Mesendoderm (in vitro differentiated cells): ENCODE measurements at regions not wholly inside any gene's neighbourhood (a gene's known extent, or its start where the extent isn't known, plus 50 kb on each side); places are given as distances from the start of the nearest gene placed in this dataset.

Experiments used
- DNase-seq: peaks from one replicate; pipeline ENCODE4 v3.0.0; 2013
- H2AK5ac ChIP-seq: 2 replicates; pipeline ENCODE4 v1.6.1; 2013; ENCODE audit warnings: low read length, inconsistent platforms
- H2BK120ac ChIP-seq: 2 replicates; pipeline ENCODE4 v1.6.1; 2013; ENCODE audit warnings: low read depth, mild to moderate bottlenecking, low read length, moderate library complexity, mixed read lengths
- H2BK15ac ChIP-seq: replicated peaks from 2 replicates; pipeline ENCODE4 v1.6.1; 2013; ENCODE audit warnings: low read depth, mild to moderate bottlenecking, moderate library complexity
- H2BK5ac ChIP-seq: 2 replicates; pipeline ENCODE4 v1.6.1; 2013; ENCODE audit warnings: low read length, inconsistent platforms
- H3K18ac ChIP-seq: 2 replicates; pipeline ENCODE4 v1.6.1; 2013; ENCODE audit warnings: mild to moderate bottlenecking, low read length, mixed read lengths
- H3K23ac ChIP-seq: one replicate; pipeline ENCODE4 v1.6.1; 2013; ENCODE audit warnings: low read length
- H3K27ac ChIP-seq: 2 replicates; pipeline ENCODE4 v1.5.1; 2013; ENCODE audit warnings: low read depth, mild to moderate bottlenecking, inconsistent platforms, low read length, moderate library complexity
- H3K27me3 ChIP-seq: 2 replicates; pipeline ENCODE4 v1.6.1; 2013; ENCODE audit warnings: low read length, control low read depth, mild to moderate bottlenecking, inconsistent platforms; ENCODE audit not compliant: insufficient read depth, poor library complexity
- H3K36me3 ChIP-seq: 2 replicates; pipeline ENCODE4 v1.6.1; 2013; ENCODE audit warnings: low read length, inconsistent platforms; ENCODE audit not compliant: control insufficient read depth, insufficient read depth
- H3K4ac ChIP-seq: one replicate; pipeline ENCODE4 v1.6.1; 2013; ENCODE audit warnings: low read depth, mild to moderate bottlenecking, low read length, moderate library complexity
- H3K4me1 ChIP-seq: 2 replicates; pipeline ENCODE4 v1.6.1; 2013; ENCODE audit warnings: low read depth, low read length, inconsistent platforms; ENCODE audit not compliant: control insufficient read depth
- H3K4me2 ChIP-seq: 2 replicates; pipeline ENCODE4 v1.6.1; 2013; ENCODE audit warnings: low read length
- H3K4me3 ChIP-seq: 2 replicates; pipeline ENCODE4 v1.5.1; 2013; ENCODE audit warnings: mild to moderate bottlenecking, low read length
- H3K56ac ChIP-seq: one replicate; pipeline ENCODE4 v1.6.1; 2013; ENCODE audit warnings: low read length
- H3K79me1 ChIP-seq: 2 replicates; pipeline ENCODE4 v1.6.1; 2013; ENCODE audit warnings: low read length, inconsistent platforms
- H3K79me2 ChIP-seq: 2 replicates; pipeline ENCODE4 v1.6.1; 2013; ENCODE audit warnings: mild to moderate bottlenecking, low read length; ENCODE audit not compliant: control insufficient read depth, insufficient read depth
- H3K9ac ChIP-seq: 2 replicates; pipeline ENCODE4 v1.6.1; 2013; ENCODE audit warnings: low read length, inconsistent platforms
- H4K5ac ChIP-seq: one replicate; pipeline ENCODE4 v1.6.1; 2013; ENCODE audit warnings: low read length
- H4K8ac ChIP-seq: one replicate; pipeline ENCODE4 v1.6.1; 2013; ENCODE audit warnings: low read depth, mild to moderate bottlenecking, control low read depth, low read length, moderate library complexity
- WGBS: extraction: QIAGEN DNeasy Blood & Tissue Kit; methylation state at CpG from one replicate; pipeline ENCODE4 v1.1.7; 2013; ENCODE audit warnings: low lambda C conversion rate, missing lambda C conversion rate; ENCODE audit not compliant: insufficient coverage; ENCODE audit errors: extremely low coverage; 5-methylcytosine and 5-hydroxymethylcytosine counted together

- Histone ChIP-seq H4K8ac (no peak overlapping the region), H3K18ac (no peak overlapping the region), H3K79me2 (no peaks in the 10 kb centered on the region), H3K23ac (no peak overlapping the region), H3K36me3 (no peaks in the 10 kb centered on the region), H4K5ac (no peak overlapping the region), H3K4ac (no peak overlapping the region), H3K27ac (no peak overlapping the region), H3K79me1 (no peaks in the 10 kb centered on the region), H3K4me3 (no peak overlapping the region), H3K9ac (no peak overlapping the region), H2BK15ac (no peak overlapping the region), H3K4me1 (no peaks in the 10 kb centered on the region), H2AK5ac (no peak overlapping the region), H3K27me3 (no peaks in the 10 kb centered on the region), H3K4me2 (no peak overlapping the region), H2BK120ac (no peak overlapping the region), H3K56ac (no peak overlapping the region), H2BK5ac (no peak overlapping the region)
- no peak for DNase-seq
- no CpG with 5 or more reads among the region's 20 CpGs for WGBS
These were observed 206.8 kb upstream of the CADM1 start for GRCh38 chr11:115710980-115711379.

DNA sequence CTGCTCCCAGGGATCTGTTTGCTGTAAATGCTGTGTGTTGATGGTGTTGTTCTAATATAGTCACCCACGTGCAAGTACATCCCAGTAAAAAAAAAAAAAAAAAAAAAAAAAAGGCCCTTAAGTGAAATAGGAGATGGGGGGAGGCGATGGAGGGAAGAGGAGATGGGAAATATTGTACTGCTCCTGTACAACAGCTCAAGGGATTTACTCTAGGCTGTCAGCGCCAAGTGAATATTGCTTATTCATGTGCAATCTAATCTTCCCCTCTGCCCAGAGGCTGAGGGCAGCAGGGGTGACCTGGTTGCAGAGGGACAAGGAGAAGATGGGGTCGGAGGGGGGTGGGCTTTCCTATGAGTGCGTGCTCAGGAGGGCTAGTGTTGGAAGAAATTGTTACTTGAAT is 206.2 kb upstream of the CADM1 start:
- H3K4me2 ChIP-seq: no peak overlapping the region
- no peak overlapping the region for H2BK5ac ChIP-seq
- H3K27ac ChIP-seq: no peak overlapping the region
- no peaks in the 10 kb centered on the region for H3K4me1 ChIP-seq
- H3K18ac ChIP-seq: no peak overlapping the region
- H3K79me1 ChIP-seq: no peaks in the 10 kb centered on the region
- no peak overlapping the region for H2AK5ac ChIP-seq
- no peaks in the 10 kb centered on the region for H3K79me2 ChIP-seq
- no CpG with 5 or more reads among the region's 5 CpGs for WGBS
- H3K4me3 ChIP-seq: no peak overlapping the region
- H3K56ac ChIP-seq: no peak overlapping the region
- H4K5ac ChIP-seq: no peak overlapping the region
- no peak overlapping the region for H2BK15ac ChIP-seq
- H3K23ac ChIP-seq: no peak overlapping the region
- no peak overlapping the region for H4K8ac ChIP-seq
- no peak overlapping the region for H3K4ac ChIP-seq
- H3K27me3 ChIP-seq: no peaks in the 10 kb centered on the region
- H3K9ac ChIP-seq: no peak overlapping the region
- H2BK120ac ChIP-seq: no peak overlapping the region
- DNase-seq: no peak
- H3K36me3 ChIP-seq: no peaks in the 10 kb centered on the region

- Histone ChIP-seq H3K27me3 (no peaks in the 10 kb centered on the region), H3K36me3 (no peaks in the 10 kb centered on the region), H3K56ac (no peak overlapping the region), H3K18ac (no peak overlapping the region), H2BK5ac (no peak overlapping the region), H3K4me3 (no peak overlapping the region), H3K27ac (no peak overlapping the region), H3K4me1 (no peaks in the 10 kb centered on the region), H4K8ac (no peak overlapping the region), H2AK5ac (no peak overlapping the region), H2BK120ac (no peak overlapping the region), H3K79me1 (no peaks in the 10 kb centered on the region), H3K4me2 (no peak overlapping the region), H3K23ac (no peak overlapping the region), H3K79me2 (no peaks in the 10 kb centered on the region), H3K9ac (no peak overlapping the region), H3K4ac (no peak overlapping the region), H4K5ac (no peak overlapping the region), H2BK15ac (no peak overlapping the region)
- no peak for DNase-seq
- no CpG with 5 or more reads among the region's 8 CpGs for WGBS
These were observed 205.1 kb upstream of the CADM1 start for GRCh38 chr11:115709297-115709696.

DNA sequence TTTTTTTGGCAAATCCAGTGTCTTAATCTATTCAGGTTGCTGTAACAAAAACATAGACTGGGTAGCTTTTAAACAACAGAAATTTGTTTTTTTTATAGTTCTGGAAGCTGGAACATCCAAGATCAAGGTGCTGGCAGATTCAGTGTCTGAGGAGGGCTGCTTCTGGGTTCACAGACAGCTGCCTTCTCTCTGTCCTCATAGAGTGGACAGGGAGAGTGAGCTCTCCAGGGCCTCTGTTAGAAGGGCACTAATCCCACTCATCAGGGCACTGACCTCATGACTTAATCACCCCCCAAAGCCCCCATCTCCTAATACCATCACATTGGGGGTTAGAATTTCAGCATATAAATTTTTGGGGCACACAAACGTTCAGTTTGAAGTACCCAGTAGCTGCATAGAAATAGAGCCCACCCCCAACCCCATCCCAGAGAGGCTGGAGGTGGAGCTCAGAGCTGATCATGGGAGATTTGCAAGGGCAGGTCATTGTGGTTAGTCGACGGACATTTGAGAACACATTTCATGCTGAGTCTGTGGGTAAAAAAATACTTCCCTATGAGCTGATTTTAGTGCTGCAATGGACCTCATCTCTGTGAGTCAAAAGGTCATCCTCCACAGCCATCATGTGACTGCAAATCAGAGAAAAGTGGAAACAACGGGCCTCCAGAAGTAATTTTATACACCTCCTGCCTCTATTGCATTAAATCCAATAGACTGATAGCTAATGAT is 203.1 kb upstream of the CADM1 start:
- Histone ChIP-seq H3K4me3 (no peak overlapping the region), H2BK5ac (no peak overlapping the region), H3K4me1 (no peaks in the 10 kb centered on the region), H3K79me2 (no peaks in the 10 kb centered on the region), H2AK5ac (no peak overlapping the region), H2BK15ac (no peak overlapping the region), H3K79me1 (no peaks in the 10 kb centered on the region), H3K36me3 (no peaks in the 10 kb centered on the region), H2BK120ac (no peak overlapping the region), H3K9ac (no peak overlapping the region), H3K27ac (no peak overlapping the region), H4K5ac (no peak overlapping the region), H3K56ac (no peak overlapping the region), H3K27me3 (no peaks in the 10 kb centered on the region), H3K4me2 (no peak overlapping the region), H3K4ac (no peak overlapping the region), H4K8ac (no peak overlapping the region), H3K18ac (no peak overlapping the region), H3K23ac (no peak overlapping the region)
- WGBS: no CpG with 5 or more reads among the region's 4 CpGs
- DNase-seq: no peak

DNA sequence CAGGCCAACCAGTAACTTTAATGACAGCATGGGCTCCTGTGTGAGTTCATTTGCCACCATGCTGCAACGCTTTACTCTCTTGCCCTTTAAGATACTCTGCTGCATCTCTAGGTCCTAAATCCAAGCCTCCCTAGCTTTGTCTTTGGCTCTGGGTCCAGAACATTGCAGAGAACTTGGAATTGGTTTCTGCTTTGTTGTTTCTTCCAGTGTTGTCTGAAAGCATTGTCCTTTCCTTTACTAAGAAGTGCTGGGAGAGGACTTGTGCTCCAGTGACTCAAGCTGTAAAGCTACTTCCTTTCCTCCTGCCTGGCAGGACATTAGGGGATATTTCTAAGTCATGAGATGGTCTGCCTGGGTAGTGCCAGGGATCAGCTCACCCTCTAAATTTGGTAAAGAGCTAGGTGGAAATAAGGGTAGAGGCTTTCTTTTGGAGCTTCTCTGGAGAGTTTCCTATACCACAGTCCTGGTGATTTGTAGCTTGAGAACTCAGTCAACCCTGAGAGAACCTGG is 202.5 kb upstream of the CADM1 start:
- no peaks in the 10 kb centered on the region for H3K36me3 ChIP-seq
- no peak overlapping the region for H3K9ac ChIP-seq
- no peak overlapping the region for H2BK15ac ChIP-seq
- no peak overlapping the region for H2BK5ac ChIP-seq
- H3K23ac ChIP-seq: no peak overlapping the region
- H3K18ac ChIP-seq: no peak overlapping the region
- no peaks in the 10 kb centered on the region for H3K79me1 ChIP-seq
- no peak overlapping the region for H4K8ac ChIP-seq
- H3K4ac ChIP-seq: no peak overlapping the region
- no peak overlapping the region for H2AK5ac ChIP-seq
- no peak overlapping the region for H3K4me2 ChIP-seq
- no peaks in the 10 kb centered on the region for H3K4me1 ChIP-seq
- H2BK120ac ChIP-seq: no peak overlapping the region
- DNase-seq: no peak
- no peak overlapping the region for H3K27ac ChIP-seq
- no peaks in the 10 kb centered on the region for H3K27me3 ChIP-seq
- H3K79me2 ChIP-seq: no peaks in the 10 kb centered on the region
- no peak overlapping the region for H3K56ac ChIP-seq
- no peak overlapping the region for H4K5ac ChIP-seq
- H3K4me3 ChIP-seq: no peak overlapping the region
- no CpG with 5 or more reads among the region's 1 CpG for WGBS

DNA sequence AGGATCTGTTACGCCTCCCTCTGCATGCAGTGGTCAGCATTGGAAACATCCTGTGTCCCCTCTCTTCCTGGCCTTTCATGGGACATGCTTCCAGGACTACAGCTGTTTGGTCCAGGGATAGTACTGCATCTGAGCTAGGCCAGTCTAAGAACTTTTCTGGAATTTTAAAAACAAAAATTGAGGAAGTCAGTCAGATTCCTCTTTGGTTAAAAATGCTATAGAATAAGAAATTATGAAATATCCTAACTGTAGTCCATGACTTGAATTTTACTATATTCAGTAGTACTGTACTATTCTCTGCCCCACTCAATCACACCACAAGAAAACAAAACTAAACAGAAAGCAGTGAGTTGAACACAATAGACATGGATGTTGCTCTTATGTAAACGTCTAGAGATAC is 201.0 kb upstream of the CADM1 start:
- no peaks in the 10 kb centered on the region for H3K27me3 ChIP-seq
- no peak overlapping the region for H3K56ac ChIP-seq
- H3K18ac ChIP-seq: no peak overlapping the region
- H2BK15ac ChIP-seq: no peak overlapping the region
- H3K79me1 ChIP-seq: no peaks in the 10 kb centered on the region
- no peaks in the 10 kb centered on the region for H3K36me3 ChIP-seq
- no peak overlapping the region for H2BK120ac ChIP-seq
- H3K4me3 ChIP-seq: no peak overlapping the region
- H2AK5ac ChIP-seq: no peak overlapping the region
- H2BK5ac ChIP-seq: no peak overlapping the region
- no peak overlapping the region for H3K23ac ChIP-seq
- H3K4me2 ChIP-seq: no peak overlapping the region
- H3K79me2 ChIP-seq: no peaks in the 10 kb centered on the region
- no peak for DNase-seq
- H3K9ac ChIP-seq: no peak overlapping the region
- no peak overlapping the region for H3K27ac ChIP-seq
- no peak overlapping the region for H4K8ac ChIP-seq
- H3K4ac ChIP-seq: no peak overlapping the region
- no CpG with 5 or more reads among the region's 2 CpGs for whole genome bisulfite sequencing
- no peak overlapping the region for H4K5ac ChIP-seq
- H3K4me1 ChIP-seq: no peaks in the 10 kb centered on the region
